Heart left ventricle (tissue), 13 donors: ENCODE measurements at regions not wholly inside any gene's neighbourhood (a gene's known extent, or its start where the extent isn't known, plus 50 kb on each side); places are given as distances from the start of the nearest gene placed in this dataset.

Experiments
- POLR2A ChIP-seq, 2 donors: fragments of 450-650 bp; IDR thresholded peaks; one replicate each; pipeline ENCODE4 v1.6.1; 2017; ENCODE audit warnings: antibody characterized with exemption in 2 of 2, mild to moderate bottlenecking in 2 of 2, moderate library complexity in 2 of 2
- TF ChIP-seq, protein P1 (sequence below), 12 donors: fragments of 200-600 bp; sonication (generic) in 4 of 12; IDR thresholded peaks; one replicate each; pipeline versions ENCODE4 v1.5.0 to v1.8.0; 2018 to 2022; ENCODE audit warnings: antibody characterized with exemption in 12 of 12, mild to moderate bottlenecking in 5 of 12
- donor health status: ischemic (EF 13 %, LVEDD 7.1; RV severe dilation, severe dysfunction).
- donor health status: DM: no; HTN: yes; CAD: no.
- donor health status: DM: no; HTN: no; CAD: no.
- donor health status: ischemic (EF 25% LVEDD 6.9; RV normal size, moderate dysfunction).
- donor health status: ischemic (EF 25% LVEDD 5.7; RV mildly dilated, moderate dysfunction).
- donor health status: ischemic (EF 35%, LVEDD 5.7; RV mildly dilated, moderate dysfunction).
- donor health status: nonischemic (EF 11% LVEDD 7.7; RV severe dilation, severe dysfunction).
- donor health status: DM: yes; HTN: yes; CAD: no.
- donor health status: PGD.
- donor health status: ischemic (EF 29% LVEDD 5.4; RV normal size, mild dysfunction).
- donor health status: nonischemic (EF 23%, LVEDD 6.1; RV moderate dilation, normal function).

DNA sequence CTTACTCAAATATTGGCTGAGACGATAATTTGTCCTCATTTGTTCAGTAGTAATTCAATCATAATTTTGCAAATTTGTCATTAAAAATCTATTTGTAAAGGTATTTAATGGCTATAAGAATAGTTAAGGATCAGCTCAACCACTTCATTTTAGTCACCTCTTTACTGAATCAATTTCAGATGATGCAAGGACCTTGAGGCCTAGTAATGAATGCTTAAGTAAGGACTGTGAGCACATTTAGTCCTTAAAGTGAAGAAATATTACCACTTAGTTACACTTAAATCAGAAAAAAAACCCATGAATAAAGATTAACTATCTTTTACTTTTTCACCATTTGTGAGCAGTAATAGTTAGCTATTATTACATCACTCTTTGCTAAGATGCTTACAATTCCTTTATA is 778.9 kb downstream of the CCDC85A start:
- TF ChIP-seq, protein P1, sequence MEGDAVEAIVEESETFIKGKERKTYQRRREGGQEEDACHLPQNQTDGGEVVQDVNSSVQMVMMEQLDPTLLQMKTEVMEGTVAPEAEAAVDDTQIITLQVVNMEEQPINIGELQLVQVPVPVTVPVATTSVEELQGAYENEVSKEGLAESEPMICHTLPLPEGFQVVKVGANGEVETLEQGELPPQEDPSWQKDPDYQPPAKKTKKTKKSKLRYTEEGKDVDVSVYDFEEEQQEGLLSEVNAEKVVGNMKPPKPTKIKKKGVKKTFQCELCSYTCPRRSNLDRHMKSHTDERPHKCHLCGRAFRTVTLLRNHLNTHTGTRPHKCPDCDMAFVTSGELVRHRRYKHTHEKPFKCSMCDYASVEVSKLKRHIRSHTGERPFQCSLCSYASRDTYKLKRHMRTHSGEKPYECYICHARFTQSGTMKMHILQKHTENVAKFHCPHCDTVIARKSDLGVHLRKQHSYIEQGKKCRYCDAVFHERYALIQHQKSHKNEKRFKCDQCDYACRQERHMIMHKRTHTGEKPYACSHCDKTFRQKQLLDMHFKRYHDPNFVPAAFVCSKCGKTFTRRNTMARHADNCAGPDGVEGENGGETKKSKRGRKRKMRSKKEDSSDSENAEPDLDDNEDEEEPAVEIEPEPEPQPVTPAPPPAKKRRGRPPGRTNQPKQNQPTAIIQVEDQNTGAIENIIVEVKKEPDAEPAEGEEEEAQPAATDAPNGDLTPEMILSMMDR (IDR thresholded peaks at IDR 0.05) = no peak
- no peak for TF ChIP-seq POLR2A (IDR thresholded peaks at IDR 0.05)
